Stimulated activated CD4-positive, alpha-beta T cell treated with anti-CD3 and anti-CD28 coated beads, Interleukin-15, amount 100 ng/mL, for 24 hours (primary cell): ENCODE measurements at regions not wholly inside any gene's neighbourhood (a gene's known extent, or its start where the extent isn't known, plus 50 kb on each side); places are given as distances from the start of the nearest gene placed in this dataset.
"Not testable (repeated sequence)": the region's sequence is repeated elsewhere in the genome, so short reads cannot be mapped to it uniquely, and the experiment has no call there.

Experiments
- DNase-seq: peaks from one replicate; pipeline ENCODE4 v3.0.0-alpha.2; 2020

DNA sequence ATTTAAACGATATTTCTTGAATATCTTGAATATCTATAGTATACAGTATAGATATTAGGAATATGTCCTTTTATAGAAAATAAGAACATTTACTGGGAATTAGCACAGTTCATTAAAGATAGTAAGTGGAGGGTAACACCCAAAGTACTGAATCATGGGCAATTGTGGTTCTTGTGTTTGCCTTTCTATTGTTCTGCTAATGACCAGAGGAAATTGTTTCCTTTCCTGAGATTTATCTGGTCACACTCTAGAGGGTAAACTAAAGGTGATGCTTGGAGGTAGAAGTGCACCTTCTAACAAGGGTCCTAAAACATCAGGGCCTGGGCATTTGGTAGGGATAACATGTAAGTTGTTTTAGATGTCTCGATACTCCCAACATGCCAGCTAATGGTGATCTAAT, 241.3 kb upstream of the SFRP2 start:
- DNase-seq, result no peak

DNA sequence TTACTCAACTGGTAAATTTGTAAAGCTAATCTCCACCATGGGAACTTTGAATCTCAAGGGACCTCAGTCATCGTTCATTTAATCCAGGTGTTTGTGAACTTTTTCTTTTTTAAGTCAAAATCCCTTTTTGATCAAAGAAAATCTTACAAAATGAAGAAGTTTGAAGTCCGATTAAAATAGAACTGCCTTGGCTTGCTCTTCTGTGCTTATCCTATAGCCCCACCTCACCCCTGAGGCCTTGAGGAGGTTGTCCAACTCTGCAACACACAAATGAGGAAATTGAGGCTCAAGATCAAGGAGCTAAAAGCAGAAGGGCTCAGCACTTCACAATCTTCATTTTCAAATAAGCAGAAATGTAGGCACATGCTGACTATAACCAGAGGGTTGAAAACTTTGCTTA, 240.3 kb upstream of the SFRP2 start:
- no peak for DNase-seq

DNA sequence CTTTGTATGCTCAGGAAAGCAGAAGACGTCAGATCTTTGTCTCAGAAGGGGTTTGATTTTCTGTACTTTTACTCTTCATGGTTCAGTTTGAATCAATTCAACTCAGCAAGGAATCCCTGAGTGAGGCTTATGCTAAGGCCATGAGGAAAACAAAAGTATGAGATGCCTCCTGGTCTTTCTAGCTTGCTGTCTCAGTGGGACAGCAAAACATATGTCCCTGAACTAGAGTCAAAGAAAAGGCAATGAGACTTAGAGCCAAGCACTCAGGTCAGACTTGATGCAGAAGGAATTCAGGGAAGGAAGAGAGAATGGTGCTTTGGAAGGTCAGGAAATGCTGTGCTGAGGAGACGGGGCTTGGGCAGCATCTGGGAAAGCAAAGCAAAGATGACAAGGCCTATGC, 236.2 kb upstream of the SFRP2 start:
- no peak for DNase-seq

- peak; percentile 18 for DNase-seq
These were observed 235.3 kb upstream of the SFRP2 start for GRCh38 chr4:154024097-154024694.

DNA sequence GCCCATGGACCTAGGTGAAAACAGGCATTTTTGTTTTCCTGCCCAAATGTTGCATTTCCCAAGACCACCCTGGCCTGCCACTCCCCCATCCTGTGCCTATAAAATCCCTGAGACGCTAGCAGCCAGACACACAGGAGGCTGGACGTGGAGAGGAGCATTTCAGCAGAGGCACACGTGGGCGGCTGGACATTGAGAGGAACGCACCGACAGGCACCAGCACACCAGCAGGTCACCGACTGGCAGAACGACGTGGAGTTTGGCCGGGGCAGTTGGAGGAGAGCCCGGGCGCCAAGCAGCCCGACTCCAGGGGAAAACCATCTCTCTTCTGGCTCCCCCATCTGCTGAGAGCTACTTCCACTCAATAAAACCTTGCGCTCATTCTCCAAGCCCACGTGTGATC, 234.8 kb upstream of the SFRP2 start:
- not testable (repeated sequence) for DNase-seq

GRCh38 chr4:154019811-154020210, 230.9 kb upstream of the SFRP2 start:
- DNase-seq, result no peak

DNA sequence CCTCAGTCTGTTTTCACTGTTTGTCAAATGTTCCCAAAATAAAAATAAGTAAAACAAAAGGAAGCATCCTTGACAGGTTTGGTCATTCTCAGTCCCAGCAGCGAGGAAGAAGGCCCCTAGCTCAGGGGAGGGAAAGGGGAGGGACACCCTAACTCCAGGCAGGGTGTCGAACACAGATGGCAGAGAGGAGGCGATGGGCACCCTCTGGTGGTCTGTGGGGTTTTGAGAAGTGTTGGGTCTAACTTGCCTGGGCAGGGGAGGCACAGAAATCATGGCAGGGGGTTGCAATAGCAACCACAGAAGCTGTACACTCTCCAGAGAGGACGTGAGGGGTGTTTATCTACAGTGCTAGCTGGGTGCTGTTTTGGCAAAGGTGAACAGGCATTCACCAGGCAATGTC, 229.8 kb upstream of the SFRP2 start:
- peak; percentile 50 for DNase-seq

- no peak for DNase-seq
These were observed 226.7 kb upstream of the SFRP2 start for GRCh38 chr4:154015578-154015977.

DNA sequence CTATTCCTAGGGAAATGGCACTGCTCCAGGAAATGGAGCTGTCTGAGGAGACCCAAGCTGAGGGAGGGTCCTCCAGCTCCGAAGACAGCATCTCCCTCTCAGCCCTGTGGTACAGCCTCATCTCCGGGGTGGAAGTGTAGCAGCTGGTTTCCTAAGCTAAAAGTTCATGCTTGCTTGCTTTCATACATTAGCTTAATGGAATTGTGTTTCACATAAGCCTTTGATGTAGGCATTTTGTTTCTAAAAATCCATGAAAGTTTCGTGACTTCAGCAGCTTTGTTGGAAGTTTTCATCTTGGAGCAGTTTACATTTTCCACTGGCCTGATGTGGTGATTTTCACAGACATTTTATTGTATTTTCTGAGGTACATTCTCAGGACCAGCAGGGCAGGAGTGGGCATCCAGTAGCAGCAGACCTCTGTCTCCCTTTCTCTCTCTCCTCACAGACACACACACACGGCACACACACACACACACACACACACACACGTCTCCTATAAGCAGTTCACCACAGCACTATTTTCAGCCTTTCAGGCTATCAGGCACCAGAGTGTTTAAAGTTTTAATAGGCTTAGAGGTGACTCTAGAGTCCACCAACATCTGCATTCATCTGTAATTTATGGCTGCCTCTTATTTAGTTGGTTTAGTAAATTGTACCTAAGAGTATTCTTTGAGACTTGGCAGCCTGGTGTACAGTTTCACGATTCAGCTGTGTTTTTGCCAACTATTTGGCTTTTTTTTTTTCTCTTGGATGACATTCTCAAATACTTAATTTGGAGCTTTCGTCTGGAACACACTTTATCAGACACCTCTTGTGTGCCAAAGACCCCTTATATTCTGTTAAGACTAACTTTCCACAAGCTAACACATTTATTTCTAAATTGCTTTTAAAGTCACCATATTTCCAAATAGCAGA, 225.8 kb upstream of the SFRP2 start:
- DNase-seq, result no peak

GRCh38 chr4:154013576-154013975, 224.7 kb upstream of the SFRP2 start:
- no peak for DNase-seq

DNA sequence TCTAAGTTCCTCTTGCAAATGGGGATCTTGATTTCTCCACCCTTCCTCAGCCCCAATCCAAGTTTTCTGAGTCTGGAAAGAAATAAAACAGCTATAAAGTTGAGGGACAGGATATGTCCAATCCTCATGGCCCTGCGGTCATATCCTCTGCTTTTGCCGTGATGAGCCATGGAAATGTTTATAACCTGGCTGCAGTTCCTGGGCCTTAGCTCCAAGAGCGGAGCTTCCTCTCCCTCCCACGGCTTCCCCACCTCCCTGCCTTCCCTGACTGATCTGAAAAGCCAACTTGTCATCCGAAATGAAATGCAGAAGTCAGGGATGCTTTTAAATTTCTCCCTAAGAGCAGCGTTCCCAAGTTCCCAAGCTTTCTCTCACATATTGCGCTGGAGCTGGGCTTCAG, 221.5 kb upstream of the SFRP2 start:
- no peak for DNase-seq

DNA sequence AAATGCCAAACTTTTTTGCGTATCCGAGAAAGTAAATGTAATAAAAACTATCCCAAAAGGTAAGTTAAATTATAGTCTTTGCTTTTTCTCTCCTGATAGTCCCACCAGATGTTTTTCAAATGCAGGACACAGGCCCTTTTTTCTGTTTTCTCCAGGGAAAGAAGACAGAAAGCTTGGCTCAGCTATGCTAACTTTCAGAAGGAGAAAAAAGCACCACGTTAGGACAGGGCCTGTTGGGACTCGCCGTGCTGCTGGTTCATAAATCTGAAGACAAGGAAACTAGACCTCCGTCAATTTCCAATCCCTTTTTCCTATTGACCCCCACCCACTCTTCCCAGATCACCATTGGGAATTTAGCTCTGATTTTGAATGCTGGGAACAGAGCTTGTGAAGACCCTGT, 220.9 kb upstream of the SFRP2 start:
- no peak for DNase-seq

DNA sequence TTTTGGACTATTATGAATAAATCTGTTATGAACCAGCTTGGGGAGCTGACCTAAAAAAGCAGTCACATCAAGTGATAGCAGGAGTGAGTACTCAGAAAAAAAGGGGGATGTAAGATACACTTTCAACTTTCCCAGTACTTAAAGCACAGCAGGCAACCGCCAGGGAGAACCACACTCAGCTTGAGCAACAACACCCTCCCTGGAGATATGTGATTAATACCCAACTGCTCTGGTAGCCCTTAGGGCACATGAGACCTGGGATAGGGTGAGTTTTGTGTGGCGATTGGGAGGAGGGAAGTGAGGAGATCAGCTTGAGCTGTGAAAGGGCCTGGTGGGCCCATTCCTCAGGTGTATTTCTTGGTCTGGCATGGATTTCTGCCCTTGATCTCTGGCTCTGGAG, 220.3 kb upstream of the SFRP2 start:
- no peak for DNase-seq

DNA sequence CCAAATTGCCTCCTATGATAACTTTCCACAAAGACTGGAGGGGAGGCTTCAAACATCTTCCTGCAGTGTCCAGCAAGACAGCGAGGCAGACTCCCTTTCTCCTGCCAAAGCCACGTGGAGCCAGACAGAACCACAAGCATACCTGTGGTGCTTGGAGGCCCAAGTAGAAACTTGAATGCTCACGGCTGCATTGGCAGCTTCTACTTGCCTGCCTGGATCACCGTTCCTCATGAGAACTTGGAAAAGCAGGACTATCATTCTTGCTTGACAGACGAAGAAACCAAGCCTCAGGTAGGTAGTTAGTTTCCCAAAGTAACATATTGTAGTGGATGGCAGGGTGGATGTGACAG, 216.3 kb upstream of the SFRP2 start:
- no peak for DNase-seq

DNA sequence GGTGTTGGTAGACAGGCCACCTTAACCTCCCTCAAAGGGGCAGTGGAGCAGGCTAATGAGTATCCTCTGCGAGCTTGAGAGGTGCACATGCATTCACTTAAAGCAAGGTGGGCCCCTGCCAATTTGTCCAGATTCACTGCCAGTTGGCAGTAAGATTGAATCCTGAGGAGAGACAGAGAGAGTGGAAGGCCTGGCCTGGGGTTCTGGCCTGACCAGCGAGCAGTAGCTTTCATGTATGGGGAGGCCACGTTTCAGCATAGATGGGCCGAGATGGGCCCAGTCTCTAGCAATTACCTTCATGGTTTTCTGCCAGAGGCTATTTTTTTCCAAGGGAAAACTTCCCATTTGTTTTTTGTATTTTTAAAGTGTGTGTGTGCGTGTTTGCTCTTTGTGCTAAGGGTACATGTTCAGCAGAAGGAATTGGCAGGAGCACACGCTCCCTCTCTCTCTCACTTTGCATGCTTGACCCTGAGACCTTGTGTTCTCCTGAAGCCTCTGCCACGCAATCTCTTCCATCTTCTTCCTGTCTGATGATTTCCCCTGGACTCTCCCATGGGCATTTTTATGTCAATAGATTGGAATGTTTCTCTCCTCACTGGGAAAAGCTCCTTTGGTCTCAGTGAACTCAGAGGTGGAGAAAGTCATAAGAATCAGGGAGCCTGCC, 215.8 kb upstream of the SFRP2 start:
- DNase-seq, result no peak

DNA sequence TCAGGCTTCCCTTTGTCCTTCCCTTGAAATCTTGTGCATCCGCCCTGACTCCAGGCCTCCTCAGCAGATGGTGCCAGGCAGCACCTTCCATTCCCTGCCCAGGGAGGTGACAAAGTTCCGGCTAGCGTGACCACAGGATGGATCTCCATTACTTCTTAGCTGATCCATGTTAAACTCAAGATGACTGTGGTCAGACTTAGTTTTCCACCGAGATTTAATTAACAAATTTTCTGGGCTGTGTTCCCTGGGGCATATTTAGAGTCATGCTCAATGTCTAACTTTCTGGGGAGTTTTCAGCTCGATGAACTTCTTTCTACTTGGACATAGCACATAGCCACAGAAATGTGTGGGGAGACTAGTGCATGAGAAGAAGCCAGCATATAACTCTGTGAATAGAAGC, 215.1 kb upstream of the SFRP2 start:
- no peak for DNase-seq

DNA sequence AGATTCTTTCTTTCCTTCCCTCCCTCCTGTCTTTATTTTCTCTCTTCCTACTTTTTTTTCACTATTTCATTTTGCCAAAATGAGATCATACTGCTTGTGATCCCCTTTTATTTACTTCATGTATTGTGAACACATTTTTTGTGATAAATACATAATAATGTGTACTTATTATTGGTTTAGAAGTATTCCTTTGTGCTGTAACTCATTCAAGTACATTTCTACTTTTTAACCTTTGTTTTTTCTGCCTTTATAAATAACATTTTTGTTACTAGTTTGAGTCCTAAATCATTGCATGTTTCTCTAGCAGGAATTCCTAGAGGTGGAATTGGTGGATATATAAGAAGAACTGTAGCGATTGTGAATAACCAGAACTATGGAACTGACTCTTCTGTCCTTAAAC, 214.5 kb upstream of the SFRP2 start:
- DNase-seq, result no peak

- DNase-seq, result no peak
These were observed 212.3 kb upstream of the SFRP2 start for GRCh38 chr4:154001193-154001592.

DNA sequence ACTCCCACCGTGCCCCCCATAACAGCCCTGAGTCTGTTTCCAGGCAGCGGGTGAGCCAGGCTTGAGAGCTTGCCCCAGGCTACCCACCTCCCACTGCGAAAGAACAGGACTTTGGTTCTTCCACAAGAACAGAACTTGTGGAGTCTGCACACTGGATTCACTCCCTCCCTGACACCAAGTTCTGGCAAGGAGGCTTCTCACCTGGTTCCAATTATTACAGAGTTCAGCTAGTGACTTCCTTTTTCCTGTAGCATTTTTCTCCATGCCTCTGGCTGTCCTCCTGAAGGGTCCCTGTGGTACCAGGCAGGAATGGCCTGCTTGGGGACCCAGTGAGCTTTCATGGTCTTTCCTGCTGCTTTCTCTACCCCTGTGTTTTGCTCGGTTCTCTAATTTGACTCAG, 208.6 kb upstream of the SFRP2 start:
- DNase-seq, result no peak

- DNase-seq, result no peak
These were observed 200.6 kb upstream of the SFRP2 start for GRCh38 chr4:153989505-153989904.

- no peak for DNase-seq
These were observed 199.8 kb upstream of the SFRP2 start for GRCh38 chr4:153988492-153989363.

DNA sequence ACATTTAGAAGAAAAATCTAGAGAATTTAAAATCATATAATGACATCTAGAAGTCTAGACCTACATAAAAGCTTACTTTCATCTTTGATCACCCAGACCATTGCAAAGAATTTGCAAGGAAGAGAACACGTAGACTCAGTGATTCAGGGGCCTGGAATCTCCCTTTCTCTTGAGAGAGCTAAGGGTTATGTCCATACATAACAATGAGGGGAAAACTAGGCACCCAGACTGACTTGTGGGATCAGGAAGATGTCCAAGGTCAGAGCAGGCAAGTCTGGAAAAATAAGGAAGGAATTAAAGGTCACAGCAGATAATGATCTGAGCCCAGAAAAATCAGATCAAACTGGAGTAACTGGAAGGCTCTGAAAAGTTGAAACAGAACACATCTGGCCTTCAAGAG, 198.4 kb upstream of the SFRP2 start:
- DNase-seq, result no peak

- DNase-seq, result no peak
These were observed 188.1 kb upstream of the SFRP2 start for GRCh38 chr4:153976954-153977353.
